ENCODE measurements at regions not wholly inside any gene's neighbourhood (a gene's known extent, or its start where the extent isn't known, plus 50 kb on each side); places are given as distances from the start of the nearest gene placed in this dataset.
"Not testable (repeated sequence)": the region's sequence is repeated elsewhere in the genome, so short reads cannot be mapped to it uniquely, and the experiment has no call there.

- DNase-seq (ENCODE audit: low spot score), result no peak
These were observed 282.2 kb downstream of the ALG10 start for GRCh38 chr12:34304546-34304945.

- no peak for DNase-seq (ENCODE audit: low spot score)
These were observed 282.9 kb downstream of the ALG10 start for GRCh38 chr12:34305176-34305575.

- no peak for DNase-seq (ENCODE audit: low spot score)
These were observed 284.0 kb downstream of the ALG10 start for GRCh38 chr12:34306133-34306830.

DNA sequence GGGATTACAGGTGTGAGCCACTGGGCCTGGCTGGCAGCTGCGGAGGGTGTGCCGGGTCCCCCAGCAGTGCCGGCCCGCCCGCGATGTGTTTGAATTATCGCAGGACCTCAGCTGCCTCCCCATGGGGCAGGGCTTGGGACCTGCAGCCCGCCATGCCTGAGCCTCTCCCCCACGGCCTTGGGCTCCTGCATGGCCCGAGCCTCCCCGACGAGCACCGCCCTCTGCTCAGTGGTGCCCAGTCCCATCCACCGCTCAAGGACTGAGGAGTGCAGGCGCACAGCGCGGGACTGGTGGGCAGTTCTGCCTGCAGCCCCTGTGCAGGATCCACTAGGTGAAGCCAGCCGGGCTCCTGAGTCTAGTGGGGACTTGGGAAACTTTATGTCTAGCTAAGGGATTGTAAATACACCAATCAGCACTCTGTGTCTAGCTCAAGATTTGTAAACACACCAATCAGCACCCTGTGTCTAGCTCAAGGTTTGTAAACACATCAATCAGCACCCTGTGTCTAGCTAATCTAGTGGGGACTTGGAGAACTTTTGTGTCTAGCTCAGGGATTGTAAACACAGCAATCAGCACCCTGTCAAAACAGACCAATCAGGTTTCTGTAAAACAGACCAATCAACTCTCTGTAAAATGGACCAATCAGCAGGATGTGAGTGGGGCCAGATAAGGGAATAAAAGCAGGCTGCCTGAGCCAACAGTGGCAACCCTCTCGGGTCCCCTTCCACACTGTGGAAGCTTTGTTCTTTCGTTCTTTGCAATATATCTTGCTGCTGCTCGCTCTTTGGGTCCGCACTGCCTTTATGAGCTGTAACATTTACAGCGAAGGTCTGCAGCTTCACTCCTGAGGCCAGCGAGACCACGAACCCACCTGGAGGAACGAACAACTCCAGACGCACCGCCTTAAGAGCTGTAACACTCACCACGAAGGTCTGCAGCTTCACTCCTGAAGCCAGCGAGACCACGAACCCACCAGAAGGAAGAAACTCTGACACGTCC, 287.8 kb downstream of the ALG10 start:
- DNase-seq (ENCODE audit: low spot score), result not testable (repeated sequence)

DNA sequence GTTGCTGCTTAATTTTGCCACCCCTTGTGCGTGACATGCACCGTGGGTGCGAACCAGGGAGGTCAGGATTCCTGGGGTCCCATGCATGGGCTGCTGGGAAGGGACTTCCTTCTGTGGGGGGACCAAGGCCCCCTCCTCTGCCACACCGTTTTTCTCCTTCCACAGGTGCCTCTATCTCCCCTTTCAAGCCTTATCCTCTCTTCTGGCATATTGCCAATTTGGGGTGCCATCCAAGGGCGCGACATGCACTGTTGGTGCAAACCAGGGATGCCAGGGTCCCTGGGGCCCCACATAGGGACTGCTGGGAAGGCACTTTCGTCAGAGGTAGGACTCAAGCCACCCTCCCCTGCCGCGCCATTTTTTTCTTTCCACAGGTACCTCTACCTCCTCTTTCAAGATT, 289.0 kb downstream of the ALG10 start:
- no peak for DNase-seq (ENCODE audit: low spot score)

GRCh38 chr12:34327671-34328070, 305.4 kb downstream of the ALG10 start:
- no peak for DNase-seq (ENCODE audit: low spot score)

- DNase-seq (ENCODE audit: low spot score), result no peak
These were observed 311.0 kb downstream of the ALG10 start for GRCh38 chr12:34333337-34333736.

DNA sequence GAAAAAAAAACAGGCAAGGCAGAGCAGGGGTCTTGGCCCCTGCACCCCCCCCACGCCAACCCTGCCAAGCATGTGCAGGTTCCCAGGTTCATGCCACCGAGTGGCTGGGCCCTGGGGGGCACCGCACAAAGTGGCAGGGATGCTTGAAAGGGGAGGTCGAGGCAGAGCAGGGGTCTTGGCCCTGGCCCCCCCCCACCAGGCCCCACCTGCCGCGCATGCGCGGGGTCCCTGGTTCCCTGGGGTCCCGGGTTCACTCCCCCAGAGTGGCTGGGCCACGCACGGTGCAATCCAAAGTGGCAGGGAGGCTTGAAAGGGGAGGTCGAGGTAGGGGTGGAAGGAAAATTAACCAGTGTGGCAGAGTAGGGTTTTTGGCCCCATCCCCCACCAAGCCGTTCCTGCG, 312.2 kb downstream of the ALG10 start:
- no peak for DNase-seq (ENCODE audit: low spot score)

GRCh38 chr12:34334953-34335743, 312.9 kb downstream of the ALG10 start:
- no peak for DNase-seq (ENCODE audit: low spot score)

GRCh38 chr12:34335819-34336262, 313.5 kb downstream of the ALG10 start:
- no peak for DNase-seq (ENCODE audit: low spot score)

DNA sequence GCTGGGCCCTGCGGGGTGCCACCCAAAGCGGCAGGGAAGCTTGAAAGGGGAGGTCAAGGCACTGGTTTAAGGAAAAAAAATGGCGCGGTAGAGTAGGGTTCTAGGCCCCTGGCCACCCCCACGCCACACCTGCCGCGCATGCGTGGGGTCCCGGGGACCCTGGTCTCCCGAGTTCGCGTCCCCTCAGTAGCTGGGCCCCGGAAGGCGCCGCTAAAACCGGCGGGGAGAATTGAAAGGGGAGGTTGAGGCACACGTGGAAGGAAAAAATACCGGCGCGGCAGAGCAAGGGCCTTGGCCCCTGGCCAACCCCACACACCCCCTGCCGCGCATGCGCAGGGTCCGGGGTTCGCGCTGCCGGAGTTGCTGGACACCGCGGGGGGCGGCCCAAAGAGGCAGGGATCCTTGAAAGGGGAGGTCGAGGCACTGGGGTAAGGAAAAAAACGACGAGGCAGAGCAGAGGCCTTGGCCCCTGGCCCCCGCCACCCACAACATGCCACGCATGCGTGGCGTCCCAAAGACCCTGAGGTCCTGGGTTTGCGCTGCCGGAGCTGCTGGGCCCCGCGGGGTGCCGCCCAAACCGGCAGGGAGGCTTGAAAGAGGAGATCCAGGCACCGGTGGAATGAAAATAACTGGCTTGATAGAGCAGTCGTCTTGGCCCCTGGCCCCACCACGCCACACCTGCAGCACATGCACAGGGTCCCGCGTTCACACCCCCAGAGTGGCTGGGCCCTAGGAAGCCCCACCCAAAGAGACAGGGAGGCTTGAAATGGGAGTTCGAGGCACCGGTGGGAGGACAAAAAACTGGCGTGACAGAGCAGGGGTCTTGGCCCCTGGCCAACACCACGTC, 314.5 kb downstream of the ALG10 start:
- DNase-seq (ENCODE audit: low spot score), result no peak

DNA sequence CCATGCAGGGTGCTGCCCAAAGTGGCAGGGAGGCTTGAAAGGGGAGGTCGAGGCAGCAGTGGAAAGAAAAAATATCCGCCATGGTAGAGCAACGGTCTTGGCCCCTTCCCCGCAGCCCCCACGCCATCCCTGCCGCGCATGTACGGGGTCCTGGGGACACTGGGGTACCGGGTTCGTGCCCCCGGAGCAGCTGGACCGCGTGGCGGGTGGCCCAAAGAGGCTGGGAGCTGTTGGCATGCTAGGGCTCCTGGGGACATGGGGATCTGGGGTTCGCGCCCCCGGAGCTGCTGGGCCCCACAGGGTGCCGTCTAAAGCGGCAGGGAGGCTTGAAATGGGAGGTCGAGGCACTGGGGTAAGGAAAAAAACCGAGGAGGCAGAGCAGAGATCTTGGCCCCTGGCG, 316.5 kb downstream of the ALG10 start:
- DNase-seq (ENCODE audit: low spot score), result no peak

GRCh38 chr12:34339922-34340321, 317.6 kb downstream of the ALG10 start:
- no peak for DNase-seq (ENCODE audit: low spot score)

DNA sequence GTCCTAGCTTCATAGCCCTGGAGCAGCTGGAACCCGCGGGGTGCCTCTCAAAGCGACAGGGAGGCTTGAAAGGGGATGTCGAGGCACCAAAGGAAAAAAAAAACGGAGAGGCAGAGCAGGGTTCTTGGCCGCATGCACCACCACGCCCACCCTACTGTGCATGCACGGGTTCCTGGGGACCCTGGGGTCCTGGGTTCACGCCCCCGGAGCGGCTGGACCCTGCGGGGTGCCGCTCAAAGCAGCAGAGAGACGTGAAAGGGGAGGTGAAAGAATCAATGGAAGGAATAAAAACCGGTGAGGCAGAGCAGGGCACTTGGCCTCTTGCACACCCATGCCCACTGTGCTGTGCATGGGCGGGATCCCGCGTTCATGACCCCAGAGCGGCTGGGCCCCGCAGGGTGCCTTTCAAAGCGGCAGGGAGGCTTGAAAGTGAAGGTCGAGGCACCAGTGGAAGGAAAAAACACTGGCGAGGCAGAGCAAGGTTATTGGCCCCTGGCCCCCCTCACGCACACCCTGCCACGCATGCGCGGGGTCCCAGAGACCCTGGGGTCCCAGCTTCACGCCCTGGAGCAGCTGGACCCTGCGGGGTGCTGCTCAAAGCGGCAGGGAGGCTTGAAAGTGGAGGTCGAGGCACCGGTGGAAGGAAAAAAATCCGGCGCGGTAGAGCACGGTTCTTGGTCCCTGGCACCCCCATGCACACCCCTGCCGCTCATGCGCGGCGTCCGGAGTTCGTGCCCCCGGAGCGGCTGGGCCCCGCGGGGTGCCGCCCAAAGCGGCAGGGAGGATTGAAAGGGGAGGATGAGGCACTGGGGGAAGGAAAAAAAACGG, 318.5 kb downstream of the ALG10 start:
- no peak for DNase-seq (ENCODE audit: low spot score)

- DNase-seq (ENCODE audit: low spot score), result no peak
These were observed 319.1 kb downstream of the ALG10 start for GRCh38 chr12:34341362-34341733.

DNA sequence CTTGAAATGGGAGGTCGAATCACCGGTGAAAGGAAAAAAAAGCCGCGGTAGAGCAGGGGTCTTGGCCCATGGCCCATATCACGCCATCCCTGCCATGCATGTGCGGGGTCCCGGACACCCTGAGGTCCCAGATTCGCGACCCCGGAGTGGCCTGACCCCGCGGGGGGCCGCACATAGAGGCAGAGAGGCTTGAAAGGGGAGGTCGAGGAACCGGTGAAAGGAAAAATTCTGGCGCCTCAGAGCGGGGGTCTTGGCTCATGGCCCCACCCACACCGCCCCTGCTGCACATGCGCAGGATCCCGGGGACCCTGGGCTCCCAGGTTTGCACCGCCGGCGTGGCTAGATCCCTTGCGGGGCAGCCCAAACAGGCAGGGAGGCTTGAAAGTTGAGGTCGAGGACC, 319.8 kb downstream of the ALG10 start:
- no peak for DNase-seq (ENCODE audit: low spot score)

DNA sequence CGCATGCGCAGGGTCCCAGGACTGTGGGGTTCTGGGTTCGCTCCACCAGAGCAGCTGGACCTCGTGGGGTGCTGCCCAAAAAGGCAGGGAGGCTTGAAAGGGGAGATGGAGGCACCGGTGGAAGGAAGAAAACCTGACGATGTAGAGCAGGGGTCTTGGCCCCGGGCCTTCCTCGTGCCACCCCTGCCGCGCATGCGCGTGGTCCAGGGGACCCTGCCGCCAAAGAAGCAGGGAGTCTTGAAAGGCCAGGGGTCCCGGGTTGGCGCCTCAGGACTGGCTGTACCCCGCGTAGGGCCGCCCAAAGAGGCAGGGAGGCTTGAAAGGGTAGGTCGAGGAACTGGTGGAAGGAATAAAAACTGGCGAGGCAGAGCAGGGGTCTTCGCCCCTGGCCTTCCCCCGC, 321.0 kb downstream of the ALG10 start:
- DNase-seq (ENCODE audit: low spot score), result no peak

DNA sequence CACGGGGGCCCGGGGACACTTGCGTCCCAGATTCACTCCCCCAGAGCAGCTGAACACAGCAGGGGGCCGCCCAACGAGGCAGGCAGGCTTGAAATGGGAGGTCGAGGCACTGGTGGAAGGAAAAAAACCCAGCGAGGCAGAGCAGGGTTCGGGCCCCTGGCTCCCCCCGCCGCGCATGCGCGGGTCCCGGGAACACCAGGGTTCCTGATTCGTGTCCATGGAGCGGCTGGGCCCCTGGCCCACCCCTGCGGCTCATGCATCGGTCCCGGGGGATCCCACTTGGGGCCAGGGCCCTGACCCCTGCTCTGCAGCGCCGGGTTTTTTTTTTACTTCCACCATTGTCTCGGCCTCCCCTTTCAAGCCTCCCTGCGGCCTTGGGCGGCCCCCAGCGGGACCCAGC, 321.5 kb downstream of the ALG10 start:
- no peak for DNase-seq (ENCODE audit: low spot score)

DNA sequence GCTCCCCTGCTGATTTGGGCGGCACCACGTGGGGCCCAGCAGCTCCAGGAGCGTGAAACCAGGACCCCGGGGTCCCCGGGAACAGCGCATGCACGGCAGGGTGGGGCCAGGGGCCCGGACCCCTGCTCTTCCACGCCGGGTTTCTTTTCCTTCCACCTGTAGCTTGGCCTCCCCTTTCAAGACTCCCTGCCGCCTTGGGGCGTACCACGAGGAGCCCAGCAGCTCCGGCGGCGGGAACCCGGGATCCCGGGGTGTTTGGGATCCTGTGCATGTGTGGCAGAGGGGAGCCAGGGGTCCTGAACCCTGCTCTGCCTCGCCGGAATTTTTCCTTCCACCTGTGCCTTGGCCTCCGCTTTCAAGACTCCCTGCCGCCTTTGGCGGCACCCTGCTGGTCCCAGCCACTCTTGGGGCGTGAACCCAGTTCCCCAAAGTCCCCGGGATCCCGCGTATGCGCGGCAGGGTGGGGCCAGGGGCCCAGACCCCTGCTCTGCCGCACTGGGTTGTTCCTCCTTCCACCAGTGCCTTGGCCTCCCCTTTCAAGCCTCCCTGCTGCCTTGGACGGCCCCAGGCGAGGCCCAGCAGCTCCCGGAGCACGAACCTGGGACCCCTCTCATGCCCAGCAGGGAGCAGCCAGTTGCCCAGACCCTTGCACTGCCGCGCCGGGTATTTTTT, 322.7 kb downstream of the ALG10 start:
- no peak for DNase-seq (ENCODE audit: low spot score)

DNA sequence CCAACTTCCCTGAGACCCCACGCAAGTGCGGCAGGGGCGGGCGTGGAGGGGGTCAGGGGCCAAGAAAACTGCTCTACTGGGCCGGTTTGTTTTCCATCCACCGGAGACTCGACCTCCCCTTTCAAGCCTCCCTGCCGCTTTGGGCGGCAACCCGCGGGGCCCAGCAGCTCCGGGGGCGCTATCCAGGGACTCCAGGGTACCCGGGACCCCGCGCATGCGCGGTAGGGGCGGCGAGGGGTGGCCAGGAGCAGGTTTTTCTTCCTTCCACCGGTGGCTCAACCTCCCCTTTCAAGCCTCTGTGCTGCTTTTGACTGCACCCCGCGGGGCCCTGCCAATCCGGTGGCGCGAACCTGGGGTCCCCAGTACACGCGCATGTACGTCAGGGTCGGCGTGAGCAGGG, 323.5 kb downstream of the ALG10 start:
- DNase-seq (ENCODE audit: low spot score), result no peak

Measured in activated CD4-positive, alpha-beta T cell treated with anti-CD3 and anti-CD28 coated beads, Interleukin-2, Interleukin-4, amounts not matched to agents 100 ng/mL and 50 ng/mL, durations not matched to agents 16 hours and 8 hours (primary cell).